SK-N-SH (cell line): ENCODE measurements at regions not wholly inside any gene's neighbourhood (a gene's known extent, or its start where the extent isn't known, plus 50 kb on each side); places are given as distances from the start of the nearest gene placed in this dataset.

Source experiments
- CTCF ChIA-PET: fragments of 300-600, 350-600 bp; formaldehyde crosslinking; extraction: SDS; loops from one replicate; lab custom pipeline; 2021; lab: Yijun Ruan, JAX
- POLR2A ChIA-PET: fragments of 350-600 bp; sonication (Branson Sonifier 250); formaldehyde crosslinking; extraction: SDS; loops from one replicate; lab custom pipeline; 2020; ENCODE audit warnings: antibody characterized with exemption, inconsistent platforms; lab: Yijun Ruan, JAX
- DNase-seq: peaks from one replicate; pipeline ENCODE4 v3.0.0; 2012
- H2AFZ ChIP-seq: fragments of 200-600 bp; sonication (generic); 2 replicates; pipeline ENCODE4 v1.8.1; 2016; ENCODE audit warnings: antibody characterized with exemption, mild to moderate bottlenecking, low read depth
- H3F3A ChIP-seq: fragments of 200-600 bp; sonication (generic); replicated peaks from 2 replicates; pipeline ENCODE3; 2016; ENCODE audit warnings: antibody characterized with exemption, mild to moderate bottlenecking; ENCODE audit not compliant: insufficient read depth
- H3K27ac ChIP-seq, 2 experiments: fragments of 200-500 bp in 1 of 2; fragments of 200-600 bp in 1 of 2; sonication (Bioruptor generic) in 1 of 2; sonication (generic), shearing (Covaris generic) in 1 of 2; 2 replicates each; pipeline versions ENCODE4 v1.5.1 to v1.6.1; 2014 to 2016; ENCODE audit warnings: low read depth in 2 of 2, inconsistent platforms in 1 of 2, low read length in 1 of 2, mild to moderate bottlenecking in 1 of 2, mixed read lengths in 1 of 2
- H3K27me3 ChIP-seq: fragments of 200-600 bp; sonication (generic), shearing (Covaris generic); 2 replicates; pipeline ENCODE4 v1.6.1; 2016; ENCODE audit warnings: mixed run types; ENCODE audit not compliant: insufficient read depth
- H3K36me3 ChIP-seq, 2 experiments: fragments of 200-500 bp in 1 of 2; fragments of 200-600 bp in 1 of 2; sonication (Bioruptor generic) in 1 of 2; sonication (generic) in 1 of 2; replicated peaks in 1 of 2; 2 replicates each; pipeline versions ENCODE3 to v1.5.1; 2014 to 2016; ENCODE audit warnings: low read length in 1 of 2, mild to moderate bottlenecking in 1 of 2; ENCODE audit not compliant: insufficient read depth in 2 of 2, control insufficient read depth in 1 of 2
- H3K4me1 ChIP-seq, 2 experiments: fragments of 200-500 bp in 1 of 2; fragments of 200-600 bp in 1 of 2; sonication (Bioruptor generic) in 1 of 2; sonication (generic), shearing (Covaris generic) in 1 of 2; 2 replicates each; pipeline versions ENCODE4 v1.5.1 to v1.6.1; 2014 to 2016; ENCODE audit warnings: low read depth in 1 of 2, low read length in 1 of 2, mixed run types in 1 of 2; ENCODE audit not compliant: insufficient read depth in 2 of 2, control insufficient read depth in 1 of 2
- H3K4me2 ChIP-seq: fragments of 200-600 bp; sonication (generic), shearing (Covaris generic); 2 replicates; pipeline ENCODE4 v1.6.1; 2017; ENCODE audit warnings: mixed run types
- H3K4me3 ChIP-seq, 2 experiments: fragments of 200-500 bp in 1 of 2; fragments of 200-600 bp in 1 of 2; sonication (Bioruptor generic) in 1 of 2; sonication (generic), shearing (Covaris generic) in 1 of 2; 2 replicates each; pipeline versions ENCODE4 v1.5.1 to v1.8.1; 2014 to 2016; ENCODE audit warnings: low read depth in 2 of 2, inconsistent platforms in 1 of 2, low read length in 1 of 2, mild to moderate bottlenecking in 1 of 2, mixed read lengths in 1 of 2, moderate library complexity in 1 of 2
- H3K79me2 ChIP-seq: fragments of 200-600 bp; sonication (generic); 2 replicates; pipeline ENCODE4 v1.8.1; 2017; ENCODE audit warnings: mild to moderate bottlenecking; ENCODE audit not compliant: insufficient read depth
- H3K9ac ChIP-seq: fragments of 200-600 bp; sonication (generic); 2 replicates; pipeline ENCODE4 v1.6.1; 2017; ENCODE audit warnings: mixed run types
- H3K9me2 ChIP-seq: fragments of 200-600 bp; sonication (generic); 2 replicates; pipeline ENCODE4 v1.6.1; 2017; ENCODE audit warnings: mixed run types
- H3K9me3 ChIP-seq: fragments of 200-600 bp; sonication (generic); 2 replicates; pipeline ENCODE4 v1.6.1; 2017; ENCODE audit warnings: mixed run types, mild to moderate bottlenecking, moderate library complexity
- H4K20me1 ChIP-seq: fragments of 200-600 bp; sonication (generic); 2 replicates; pipeline ENCODE4 v1.6.1; 2017; ENCODE audit warnings: mild to moderate bottlenecking, mixed run types; ENCODE audit not compliant: insufficient read depth
- ELF1 ChIP-seq: IDR thresholded peaks from 2 replicates; pipeline ENCODE4 v1.4.0; 2012
- EP300 ChIP-seq, 2 experiments: IDR thresholded peaks; 2 replicates each; pipeline versions ENCODE4 v1.4.0 to v1.6.1; 2012; ENCODE audit warnings: borderline replicate concordance in 1 of 2, low read depth in 1 of 2, low read length in 1 of 2
- FOXM1 ChIP-seq: IDR thresholded peaks from 2 replicates; pipeline ENCODE4 v1.4.0; 2012; ENCODE audit warnings: low read depth, mild to moderate bottlenecking
- GABPA ChIP-seq: IDR thresholded peaks from 2 replicates; pipeline ENCODE4 v1.4.0; 2012; ENCODE audit warnings: low read depth, mild to moderate bottlenecking
- NRF1 ChIP-seq: IDR thresholded peaks from 2 replicates; pipeline ENCODE4 v1.6.1; 2012; ENCODE audit warnings: low read depth, mild to moderate bottlenecking, low read length
- POLR2AphosphoS5 ChIP-seq: IDR thresholded peaks from 2 replicates; pipeline ENCODE4 v1.6.1; 2012; ENCODE audit warnings: low read depth, low read length
- RCOR1 ChIP-seq: fragments of 150-350 bp; IDR thresholded peaks from 2 replicates; pipeline ENCODE4 v1.6.1; 2017; ENCODE audit warnings: antibody characterized with exemption, low read length
- SIN3A ChIP-seq: IDR thresholded peaks from 2 replicates; pipeline ENCODE4 v1.6.1; 2012; ENCODE audit warnings: low read depth, mild to moderate bottlenecking, low read length, moderate library complexity, borderline replicate concordance
- TEAD4 ChIP-seq: IDR thresholded peaks from 2 replicates; pipeline ENCODE4 v1.4.0; 2012; ENCODE audit warnings: mild to moderate bottlenecking, borderline replicate concordance; ENCODE audit not compliant: insufficient read depth
- YY1 ChIP-seq: IDR thresholded peaks from 2 replicates; pipeline ENCODE4 v1.4.0; 2012; ENCODE audit warnings: low read depth, mild to moderate bottlenecking
- WGBS: methylation state at CpG from one replicate; pipeline ENCODE4 v1.1.6; 2017; ENCODE audit warnings: low lambda C conversion rate; 5-methylcytosine and 5-hydroxymethylcytosine counted together
- TF ChIP-seq, protein P1 (sequence below): fragments of 150-350 bp; IDR thresholded peaks from 2 replicates; pipeline ENCODE4 v1.6.1; 2017; ENCODE audit warnings: antibody characterized with exemption, low read length, low read depth, borderline replicate concordance
- TF ChIP-seq, protein P2 (sequence below): IDR thresholded peaks from 2 replicates; pipeline ENCODE4 v1.4.0; 2012; ENCODE audit warnings: low read depth
- TF ChIP-seq, protein P3 (sequence below): IDR thresholded peaks from 2 replicates; pipeline ENCODE4; 2012
- TF ChIP-seq, protein P4 (sequence below): fragments of 150-350 bp; IDR thresholded peaks from 2 replicates; pipeline ENCODE4 v1.6.1; 2016; ENCODE audit warnings: mild to moderate bottlenecking, low read depth, low read length

DNA sequence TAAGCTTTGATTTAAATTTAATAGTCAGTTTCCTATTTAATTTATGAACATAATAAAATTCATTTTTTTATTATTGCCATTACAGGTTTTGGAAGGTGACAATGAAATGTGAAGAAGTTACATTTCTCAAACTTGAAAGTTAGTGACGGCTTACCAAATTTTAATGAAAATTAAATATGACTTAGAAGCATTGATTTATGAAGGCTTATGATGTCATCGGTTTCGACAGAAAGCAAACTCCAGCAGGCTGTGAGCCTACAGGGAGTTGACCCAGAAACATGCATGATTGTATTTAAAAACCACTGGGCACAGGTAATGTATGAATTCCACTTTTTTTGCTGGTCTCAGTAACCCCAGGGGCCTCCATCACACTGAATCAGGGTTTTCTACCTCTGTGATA, 157.1 kb downstream of the FHIP1A start (continued):
- TF ChIP-seq, protein P1, sequence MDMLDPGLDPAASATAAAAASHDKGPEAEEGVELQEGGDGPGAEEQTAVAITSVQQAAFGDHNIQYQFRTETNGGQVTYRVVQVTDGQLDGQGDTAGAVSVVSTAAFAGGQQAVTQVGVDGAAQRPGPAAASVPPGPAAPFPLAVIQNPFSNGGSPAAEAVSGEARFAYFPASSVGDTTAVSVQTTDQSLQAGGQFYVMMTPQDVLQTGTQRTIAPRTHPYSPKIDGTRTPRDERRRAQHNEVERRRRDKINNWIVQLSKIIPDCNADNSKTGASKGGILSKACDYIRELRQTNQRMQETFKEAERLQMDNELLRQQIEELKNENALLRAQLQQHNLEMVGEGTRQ, result no peak
- TF ChIP-seq NRF1 (no peak), FOXM1 (no peak)

DNA sequence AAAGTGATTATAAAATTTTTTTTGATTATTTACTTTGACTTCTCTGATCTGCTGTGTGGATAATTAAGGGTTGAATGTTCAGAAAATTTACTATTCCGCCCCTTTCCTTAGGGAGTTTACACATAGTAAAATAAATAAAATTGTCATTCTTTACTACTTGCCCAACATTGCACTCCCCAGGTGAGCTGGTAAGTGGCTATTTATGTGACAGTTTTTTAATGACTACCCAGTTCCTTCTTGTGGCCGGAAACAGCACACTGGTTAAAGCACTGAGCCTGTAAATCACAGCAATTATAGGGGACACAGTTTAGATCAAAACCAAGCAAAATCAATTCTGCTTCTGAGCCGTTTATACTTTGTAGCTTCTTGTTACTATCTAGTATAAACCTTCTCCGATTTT, 158.1 kb downstream of the FHIP1A start:
- Histone ChIP-seq H3K79me2 (no peaks in the 10 kb centered on the region), H3K4me1 (peaks cover 0 to 2% of the 10 kb centered on the region in 2 experiments; a peak in 1 of 4 replicates), H3K36me3 (no peaks in the 10 kb centered on the region), H4K20me1 (no peaks in the 10 kb centered on the region), H3F3A (no peaks in the 10 kb centered on the region)
- POLR2A ChIA-PET, result no interaction called here
- no peak for DNase-seq
- TF ChIP-seq, protein P2, sequence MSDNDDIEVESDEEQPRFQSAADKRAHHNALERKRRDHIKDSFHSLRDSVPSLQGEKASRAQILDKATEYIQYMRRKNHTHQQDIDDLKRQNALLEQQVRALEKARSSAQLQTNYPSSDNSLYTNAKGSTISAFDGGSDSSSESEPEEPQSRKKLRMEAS, result no peak
- TF ChIP-seq ELF1 (no peak), POLR2AphosphoS5 (no peak), GABPA (no peak)
- TF ChIP-seq, all 33 proteins: peak for 0
- no peak overlapping the region for H3K4me3 ChIP-seq
- H3K9ac ChIP-seq, result no peak overlapping the region
- no peaks in the 10 kb centered on the region for H3K9me2 ChIP-seq
- CTCF ChIA-PET, result no interaction called here
- WGBS, result 77% methylated on average over 4 of the region's 4 CpGs
- no peaks in the 10 kb centered on the region for H3K9me3 ChIP-seq
- H2AFZ ChIP-seq, result no peak overlapping the region
- H3K4me2 ChIP-seq, result no peak overlapping the region
- H3K27ac ChIP-seq, result no peak overlapping the region
- no peaks in the 10 kb centered on the region for H3K27me3 ChIP-seq

DNA sequence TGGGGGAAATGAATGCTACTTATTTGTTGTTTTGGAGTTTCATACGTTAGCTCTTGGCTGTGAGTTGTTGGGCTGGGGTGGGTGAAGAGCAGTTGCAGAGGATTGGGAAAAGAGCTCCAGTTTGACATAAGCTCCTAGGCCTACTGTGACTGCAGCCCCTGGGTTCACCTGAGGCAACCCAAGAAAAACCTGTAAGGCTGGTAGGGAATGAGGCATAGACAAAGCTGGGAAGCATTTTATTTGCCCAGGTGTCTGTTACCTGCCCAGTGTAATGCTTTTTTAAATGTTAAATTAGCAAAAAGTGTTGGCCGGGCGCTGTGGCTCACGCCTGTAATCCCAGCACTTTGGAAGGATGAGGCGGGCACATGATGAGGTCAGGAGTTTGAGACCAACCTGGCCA, 160.0 kb downstream of the FHIP1A start:
- WGBS, result 88% methylated on average over 5 of the region's 5 CpGs
- TF ChIP-seq, protein P3, sequence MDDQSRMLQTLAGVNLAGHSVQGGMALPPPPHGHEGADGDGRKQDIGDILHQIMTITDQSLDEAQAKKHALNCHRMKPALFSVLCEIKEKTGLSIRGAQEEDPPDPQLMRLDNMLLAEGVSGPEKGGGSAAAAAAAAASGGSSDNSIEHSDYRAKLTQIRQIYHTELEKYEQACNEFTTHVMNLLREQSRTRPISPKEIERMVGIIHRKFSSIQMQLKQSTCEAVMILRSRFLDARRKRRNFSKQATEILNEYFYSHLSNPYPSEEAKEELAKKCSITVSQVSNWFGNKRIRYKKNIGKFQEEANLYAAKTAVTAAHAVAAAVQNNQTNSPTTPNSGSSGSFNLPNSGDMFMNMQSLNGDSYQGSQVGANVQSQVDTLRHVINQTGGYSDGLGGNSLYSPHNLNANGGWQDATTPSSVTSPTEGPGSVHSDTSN, result no peak
- TF ChIP-seq, protein P4, sequence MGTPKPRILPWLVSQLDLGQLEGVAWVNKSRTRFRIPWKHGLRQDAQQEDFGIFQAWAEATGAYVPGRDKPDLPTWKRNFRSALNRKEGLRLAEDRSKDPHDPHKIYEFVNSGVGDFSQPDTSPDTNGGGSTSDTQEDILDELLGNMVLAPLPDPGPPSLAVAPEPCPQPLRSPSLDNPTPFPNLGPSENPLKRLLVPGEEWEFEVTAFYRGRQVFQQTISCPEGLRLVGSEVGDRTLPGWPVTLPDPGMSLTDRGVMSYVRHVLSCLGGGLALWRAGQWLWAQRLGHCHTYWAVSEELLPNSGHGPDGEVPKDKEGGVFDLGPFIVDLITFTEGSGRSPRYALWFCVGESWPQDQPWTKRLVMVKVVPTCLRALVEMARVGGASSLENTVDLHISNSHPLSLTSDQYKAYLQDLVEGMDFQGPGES, result no peak
- no peak for TF ChIP-seq POLR2AphosphoS5
- TF ChIP-seq RCOR1, result no peak
- no peak for TF ChIP-seq GABPA
- no peak for TF ChIP-seq EP300 (IDR thresholded peaks at IDR 0.05; ENCODE audit: borderline replicate concordance in 1 of 2, low read depth in 1 of 2, low read length in 1 of 2)
- TF ChIP-seq ELF1, result no peak
- no peak for TF ChIP-seq YY1
- no peak for TF ChIP-seq SIN3A
- no peak for TF ChIP-seq TEAD4
- DNase-seq, result no peak
- Histone ChIP-seq H3K27ac (no peak overlapping the region), H3K79me2 (no peaks in the 10 kb centered on the region), H2AFZ (no peak overlapping the region), H4K20me1 (no peaks in the 10 kb centered on the region), H3K36me3 (no peaks in the 10 kb centered on the region), H3K27me3 (no peaks in the 10 kb centered on the region), H3K4me1 (peaks cover 0 to 2% of the 10 kb centered on the region in 2 experiments; a peak in 1 of 4 replicates), H3K4me3 (no peak overlapping the region), H3K9me3 (no peaks in the 10 kb centered on the region), H3K9me2 (no peaks in the 10 kb centered on the region), H3K4me2 (no peak overlapping the region), H3K9ac (no peak overlapping the region), H3F3A (no peaks in the 10 kb centered on the region)
- CTCF ChIA-PET, result no interaction called here
- POLR2A ChIA-PET, result no interaction called here
